ENCODE measurements at regions not wholly inside any gene's neighbourhood (a gene's known extent, or its start where the extent isn't known, plus 50 kb on each side); places are given as distances from the start of the nearest gene placed in this dataset.
"Not testable (repeated sequence)": the region's sequence is repeated elsewhere in the genome, so short reads cannot be mapped to it uniquely, and the experiment has no call there.

DNA sequence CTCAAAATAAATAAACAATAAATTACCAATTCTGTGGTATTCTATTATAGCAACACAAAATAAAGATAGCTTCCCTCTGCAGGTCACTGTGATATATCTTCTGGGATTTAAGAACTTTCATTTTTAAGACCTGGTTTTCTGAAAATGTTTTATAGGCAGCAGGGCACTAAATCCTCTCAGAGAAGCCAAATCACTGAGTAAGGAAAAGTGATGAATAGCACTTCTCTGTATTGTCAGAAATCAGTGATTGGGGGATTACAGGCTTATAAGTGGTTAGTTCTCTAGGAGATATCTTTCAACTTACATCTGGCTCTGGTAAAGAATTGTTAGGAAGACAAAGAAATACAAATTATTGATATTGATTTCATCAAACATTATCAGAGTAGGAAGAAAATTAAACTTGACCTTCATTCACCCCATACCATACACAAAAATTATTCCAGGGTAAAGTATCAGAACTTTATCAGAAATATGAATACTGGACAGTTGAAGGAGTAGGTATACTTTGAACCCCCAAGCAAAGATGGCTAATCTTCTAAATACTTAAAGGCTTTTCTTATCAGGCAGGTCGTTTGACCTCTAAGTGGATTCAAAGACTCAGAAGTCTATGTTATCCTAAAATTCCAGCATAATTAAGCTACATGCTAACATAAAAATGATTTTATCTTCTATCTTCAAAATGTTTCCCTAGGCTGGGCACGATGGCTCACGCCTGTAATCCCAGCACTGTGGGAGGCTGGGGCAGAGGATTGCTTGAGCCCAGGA lies 81.6 kb upstream of the USP9X start:
- DNase-seq = no peak
- H3K4me1 Mint-ChIP-seq (ENCODE audit: low read depth) = peaks cover 3% of the 10 kb centered on the region
- no peaks in the 10 kb centered on the region for H3K9me3 Mint-ChIP-seq
- no peaks in the 10 kb centered on the region for H3K36me3 Mint-ChIP-seq (ENCODE audit: low read depth)
- H3K27me3 Mint-ChIP-seq = peaks cover 62% of the 10 kb centered on the region
- no peak overlapping the region for H3K4me3 Mint-ChIP-seq
- H3K27ac Mint-ChIP-seq = no peak overlapping the region

DNA sequence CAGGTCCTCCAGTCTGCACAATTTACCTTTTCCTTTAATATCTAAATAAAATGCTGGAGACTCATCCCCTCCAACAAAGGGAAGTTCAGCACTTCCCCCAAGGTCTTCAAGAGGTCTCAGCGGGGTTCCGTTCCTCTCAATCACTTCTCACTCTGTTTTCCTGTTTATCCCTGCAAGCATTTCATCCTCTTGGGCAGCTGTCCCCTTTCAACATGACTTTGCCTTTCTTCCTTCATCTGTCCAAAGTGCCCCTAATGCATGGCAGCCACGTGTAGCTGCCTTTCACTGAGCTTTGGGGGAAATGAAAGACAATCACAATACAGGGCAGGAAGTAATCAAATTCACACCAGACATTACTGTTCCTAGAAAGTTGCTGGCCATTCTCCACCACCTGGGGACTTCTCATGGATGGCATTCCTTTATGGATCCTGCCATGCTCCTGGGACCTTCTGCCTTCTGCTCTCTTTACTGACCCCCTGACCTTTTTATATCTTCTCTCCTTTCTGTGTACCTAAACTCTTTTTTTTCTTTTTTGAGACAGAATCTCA lies 79.7 kb upstream of the USP9X start:
- Mint-ChIP-seq H3K4me3 (no peak overlapping the region), H3K27ac (no peak overlapping the region), H3K27me3 (peaks cover 68% of the 10 kb centered on the region), H3K4me1 (ENCODE audit: low read depth) (peaks cover 10% of the 10 kb centered on the region), H3K9me3 (no peaks in the 10 kb centered on the region), H3K36me3 (ENCODE audit: low read depth) (no peaks in the 10 kb centered on the region)
- no peak for DNase-seq

DNA sequence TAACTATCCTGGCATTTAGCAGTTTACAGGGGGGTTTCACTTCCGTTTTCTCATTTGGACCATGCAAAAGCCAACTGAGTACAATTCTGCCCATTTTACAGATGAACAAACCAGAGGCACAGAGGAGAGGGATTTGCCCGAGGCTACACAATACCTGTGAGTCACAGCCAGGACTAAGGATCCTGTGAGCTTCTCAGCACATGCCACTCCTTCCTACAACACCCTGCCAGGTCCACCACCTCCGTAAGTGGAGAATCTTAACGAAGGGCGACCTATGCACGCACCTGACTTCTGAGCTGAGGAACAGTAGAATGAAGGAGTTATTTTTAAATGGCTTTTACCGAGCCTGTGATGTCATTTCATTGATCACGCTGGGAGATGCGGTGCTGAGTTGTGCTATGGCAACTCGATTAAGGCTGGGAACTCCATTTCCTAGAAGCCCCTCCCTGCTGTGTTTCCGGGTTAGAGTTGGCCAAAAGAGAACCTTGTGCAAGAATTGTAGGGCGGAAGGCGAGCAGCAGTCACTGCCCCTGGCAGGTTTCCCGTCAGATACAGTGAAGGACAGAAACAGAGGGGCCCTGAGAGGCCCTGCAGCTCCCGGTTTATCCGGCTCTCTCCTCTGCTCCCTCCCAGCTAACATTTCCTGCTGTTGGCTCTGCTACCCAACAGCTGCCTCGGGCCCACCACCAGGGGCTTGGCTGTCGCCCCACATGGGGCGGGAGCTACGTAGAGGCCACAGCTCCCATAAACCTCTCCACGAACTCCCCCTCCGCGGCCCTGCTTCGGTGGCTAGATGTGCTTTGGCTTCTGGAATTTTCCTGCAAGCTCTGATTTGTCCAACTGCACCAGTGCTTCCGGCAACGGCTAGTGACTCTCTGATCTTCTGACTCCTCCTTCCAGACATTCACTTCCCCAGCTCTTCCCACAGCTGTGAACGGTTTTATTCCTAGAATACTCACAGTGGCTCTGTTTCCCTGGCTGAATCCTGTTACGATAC lies 75.1 kb upstream of the USP9X start:
- Mint-ChIP-seq H3K27ac (peak overlapping the region; percentile 81), H3K9me3 (peaks cover 2% of the 10 kb centered on the region), H3K4me1 (ENCODE audit: low read depth) (peaks cover 24% of the 10 kb centered on the region), H3K36me3 (ENCODE audit: low read depth) (no peaks in the 10 kb centered on the region), H3K27me3 (peaks cover 60% of the 10 kb centered on the region), H3K4me3 (peak overlapping the region; percentile 56)
- DNase-seq = peak; percentile 58

DNA sequence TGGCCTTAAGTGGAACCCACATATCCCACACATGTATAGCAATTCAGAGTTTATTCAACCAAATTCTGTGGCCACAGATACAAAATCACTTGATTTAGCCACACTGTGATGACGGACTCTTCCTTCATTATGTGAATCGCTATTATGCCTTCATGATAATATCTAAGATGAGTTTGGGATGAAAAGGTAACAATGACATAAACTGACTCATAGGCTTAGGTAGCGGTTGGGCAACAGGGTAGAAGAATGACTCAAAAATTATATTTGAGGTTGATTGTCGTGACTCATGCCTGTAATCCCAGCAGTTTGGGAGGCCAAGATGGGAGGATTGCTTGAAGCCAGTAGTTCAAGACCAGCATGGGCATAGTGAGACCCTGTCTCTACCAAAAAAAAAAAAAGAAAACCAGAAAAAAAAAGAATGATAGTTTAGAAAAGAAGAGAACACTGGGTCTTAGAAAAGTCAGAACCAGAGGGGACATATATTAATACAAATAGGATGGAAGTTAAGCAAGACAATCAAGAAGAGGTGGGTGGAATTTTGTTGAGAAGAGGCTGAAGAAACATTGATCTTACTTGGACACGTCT lies 70.4 kb upstream of the USP9X start:
- peaks cover 21% of the 10 kb centered on the region for H3K4me1 Mint-ChIP-seq (ENCODE audit: low read depth)
- H3K27me3 Mint-ChIP-seq = peaks cover 58% of the 10 kb centered on the region
- no peak for DNase-seq
- no peak overlapping the region for H3K4me3 Mint-ChIP-seq
- peaks cover 2% of the 10 kb centered on the region for H3K9me3 Mint-ChIP-seq
- H3K36me3 Mint-ChIP-seq (ENCODE audit: low read depth) = no peaks in the 10 kb centered on the region
- H3K27ac Mint-ChIP-seq = no peak overlapping the region

DNA sequence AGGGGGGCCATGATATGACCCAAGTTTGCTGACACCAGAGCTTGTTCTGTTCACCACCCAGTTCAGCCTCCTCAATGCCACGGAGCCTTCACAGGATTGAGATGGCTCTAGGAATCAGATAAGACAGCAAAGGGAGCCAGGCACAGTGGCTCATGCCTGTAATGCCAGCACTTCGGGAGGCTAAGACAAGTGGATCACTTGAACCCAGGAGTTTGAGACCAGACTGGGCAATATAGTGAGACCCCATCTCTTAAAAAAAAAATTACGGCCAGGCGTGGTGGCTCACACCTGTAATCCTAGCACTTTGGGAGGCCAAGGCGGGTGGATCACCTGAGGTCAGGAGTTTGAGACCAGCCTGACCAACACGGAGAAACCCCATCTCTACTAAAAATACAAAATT lies 67.5 kb upstream of the USP9X start:
- DNase-seq; H3K27ac Mint-ChIP-seq; H3K9me3 Mint-ChIP-seq; H3K36me3 Mint-ChIP-seq (ENCODE audit: low read depth); H3K4me3 Mint-ChIP-seq: not testable (repeated sequence)
- H3K27me3 Mint-ChIP-seq = peaks cover 48% of the 10 kb centered on the region
- peaks cover 14% of the 10 kb centered on the region for H3K4me1 Mint-ChIP-seq (ENCODE audit: low read depth)

DNA sequence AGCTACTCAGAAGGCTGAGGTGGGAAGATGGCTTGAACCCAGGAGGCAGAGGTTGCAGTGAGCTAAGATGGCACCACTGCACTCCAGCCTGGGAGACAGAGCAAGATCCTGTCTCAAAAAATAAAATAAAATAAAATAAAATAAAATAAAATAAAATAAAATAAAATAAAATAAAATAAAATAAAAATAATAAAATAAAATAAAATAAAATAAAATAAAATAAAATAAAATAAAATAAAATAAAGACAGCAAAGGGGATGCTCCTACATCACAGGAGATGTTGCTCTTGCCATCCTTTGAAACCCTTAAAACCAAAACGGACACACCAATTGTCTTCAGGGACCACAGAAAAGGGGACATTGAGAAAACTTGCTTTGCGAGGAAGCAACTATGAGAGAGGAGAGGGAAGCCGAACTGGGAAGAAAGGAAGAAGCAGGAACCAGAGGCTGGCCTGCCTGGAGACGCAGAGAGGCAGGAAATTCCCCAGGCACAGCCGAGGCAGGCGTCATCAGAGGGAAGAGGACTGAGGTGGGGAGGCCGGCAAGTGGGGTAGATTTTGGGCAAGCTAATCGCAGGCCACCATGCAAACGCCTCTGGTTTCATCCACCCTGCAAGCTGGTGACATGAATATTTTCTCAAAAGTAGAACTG lies 66.7 kb upstream of the USP9X start:
- Mint-ChIP-seq H3K27me3 (peaks cover 52% of the 10 kb centered on the region), H3K4me1 (ENCODE audit: low read depth) (peaks cover 14% of the 10 kb centered on the region)
- not testable (repeated sequence) for H3K36me3 Mint-ChIP-seq (ENCODE audit: low read depth); H3K9me3 Mint-ChIP-seq; H3K27ac Mint-ChIP-seq; H3K4me3 Mint-ChIP-seq; DNase-seq

DNA sequence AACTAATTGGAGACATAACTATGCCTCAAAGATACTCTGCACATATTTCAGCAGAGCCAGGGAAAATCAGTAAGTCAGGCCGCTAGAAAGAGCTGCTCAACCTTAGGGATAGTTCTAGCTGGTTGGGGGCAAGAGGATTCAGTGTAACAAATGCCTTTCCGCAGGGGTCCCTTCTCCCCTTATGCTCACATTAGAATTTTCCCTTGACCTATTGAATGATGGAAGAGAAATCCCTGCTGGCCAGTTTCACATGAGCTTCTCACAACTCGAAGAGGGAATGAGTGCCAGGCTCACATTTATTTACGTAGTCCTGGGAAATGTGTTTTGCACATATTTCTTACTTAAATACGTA lies 66.2 kb upstream of the USP9X start:
- Mint-ChIP-seq H3K4me3 (no peak overlapping the region), H3K27me3 (peaks cover 57% of the 10 kb centered on the region), H3K36me3 (ENCODE audit: low read depth) (no peaks in the 10 kb centered on the region), H3K4me1 (ENCODE audit: low read depth) (peaks cover 14% of the 10 kb centered on the region), H3K9me3 (peaks cover 2% of the 10 kb centered on the region), H3K27ac (no peak overlapping the region)
- no peak for DNase-seq

DNA sequence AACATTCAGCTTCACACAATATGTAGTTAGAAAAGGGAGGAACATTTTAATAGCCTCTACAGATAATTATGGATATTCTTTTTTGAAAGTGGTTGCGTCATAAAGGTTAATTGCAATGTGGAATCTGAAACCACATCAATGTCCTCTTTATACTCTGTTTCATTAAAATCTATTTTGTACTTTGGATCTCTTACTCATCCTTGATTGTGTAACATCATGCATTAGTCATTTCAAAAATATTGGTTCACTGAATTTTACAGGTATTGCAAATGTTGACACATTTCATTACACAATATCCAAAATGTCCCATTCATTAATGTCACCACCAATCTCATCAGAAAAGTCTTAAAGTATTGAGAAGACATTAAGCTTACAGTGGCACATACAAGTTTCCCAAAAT lies 62.7 kb upstream of the USP9X start:
- Mint-ChIP-seq H3K27me3 (peaks cover 61% of the 10 kb centered on the region), H3K36me3 (ENCODE audit: low read depth) (no peaks in the 10 kb centered on the region), H3K9me3 (peaks cover 2% of the 10 kb centered on the region), H3K27ac (no peak overlapping the region), H3K4me3 (no peak overlapping the region), H3K4me1 (ENCODE audit: low read depth) (peaks cover 2% of the 10 kb centered on the region)
- DNase-seq = no peak

DNA sequence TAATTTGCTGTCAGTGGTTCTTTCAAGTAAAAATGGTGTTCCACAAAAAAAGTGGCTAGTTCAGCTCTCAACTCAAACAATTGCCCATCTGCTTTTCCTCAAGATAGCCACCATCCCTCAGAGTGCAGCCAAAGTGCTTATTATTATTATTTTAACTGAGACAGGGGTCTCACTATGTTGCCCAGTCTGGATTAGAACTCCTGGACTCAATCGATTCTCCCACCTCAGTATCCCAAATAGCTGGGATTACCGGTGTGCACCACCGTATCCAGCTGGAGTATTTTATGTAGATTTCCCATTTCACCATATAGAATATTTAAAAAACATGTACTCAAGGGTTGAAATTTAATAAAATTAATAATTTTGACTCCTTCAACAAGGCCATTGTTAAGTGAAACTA lies 62.1 kb upstream of the USP9X start:
- Mint-ChIP-seq H3K27ac (no peak overlapping the region), H3K9me3 (peaks cover 2% of the 10 kb centered on the region), H3K27me3 (peaks cover 65% of the 10 kb centered on the region), H3K36me3 (ENCODE audit: low read depth) (no peaks in the 10 kb centered on the region), H3K4me1 (ENCODE audit: low read depth) (peaks cover 2% of the 10 kb centered on the region), H3K4me3 (no peak overlapping the region)
- DNase-seq = no peak

DNA sequence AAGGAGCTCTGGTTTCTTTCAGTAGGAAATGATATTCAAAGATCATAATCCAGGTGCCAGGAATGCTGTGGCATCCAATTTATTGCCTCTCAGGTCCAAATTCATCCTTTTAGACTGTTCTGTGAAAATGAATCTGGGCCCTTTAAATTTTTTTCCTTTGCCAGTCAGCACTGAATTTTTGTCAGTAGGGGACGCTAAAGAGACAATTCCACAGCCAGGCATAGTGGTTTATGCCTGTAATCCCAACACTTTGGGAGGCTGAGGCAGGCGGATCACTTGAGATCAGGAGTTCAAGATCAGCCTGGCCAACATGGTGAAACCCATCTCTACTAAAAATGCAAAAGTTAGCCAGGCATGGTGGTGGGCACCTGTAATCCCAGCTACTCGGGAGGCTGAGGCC lies 60.9 kb upstream of the USP9X start:
- H3K27me3 Mint-ChIP-seq = peaks cover 67% of the 10 kb centered on the region
- not testable (repeated sequence) for H3K27ac Mint-ChIP-seq; H3K36me3 Mint-ChIP-seq (ENCODE audit: low read depth); H3K9me3 Mint-ChIP-seq; DNase-seq; H3K4me3 Mint-ChIP-seq; H3K4me1 Mint-ChIP-seq (ENCODE audit: low read depth)

DNA sequence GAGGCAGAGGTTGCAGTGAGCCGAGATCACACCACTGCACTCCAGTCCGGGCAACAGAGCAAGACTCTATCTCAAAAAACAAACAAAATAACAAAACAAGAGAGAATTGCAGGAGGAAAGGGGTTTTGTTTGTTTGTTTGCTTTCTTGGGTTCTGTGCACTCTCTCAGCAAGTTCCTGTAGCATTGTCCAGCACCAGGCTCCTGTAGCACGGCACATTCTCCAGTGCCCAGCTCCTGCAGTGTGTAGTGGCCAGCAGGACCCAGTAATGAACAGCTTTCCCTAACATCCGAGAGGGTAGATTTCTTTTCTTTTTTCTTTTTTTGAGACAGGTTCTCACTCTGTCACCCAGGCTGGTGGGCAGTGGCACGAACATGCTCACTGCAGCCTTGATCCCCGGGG lies 60.5 kb upstream of the USP9X start:
- Mint-ChIP-seq H3K4me3 (no peak overlapping the region), H3K27me3 (peaks cover 65% of the 10 kb centered on the region), H3K4me1 (ENCODE audit: low read depth) (peaks cover 2% of the 10 kb centered on the region), H3K27ac (no peak overlapping the region), H3K9me3 (peaks cover 2% of the 10 kb centered on the region), H3K36me3 (ENCODE audit: low read depth) (no peaks in the 10 kb centered on the region)
- no peak for DNase-seq

DNA sequence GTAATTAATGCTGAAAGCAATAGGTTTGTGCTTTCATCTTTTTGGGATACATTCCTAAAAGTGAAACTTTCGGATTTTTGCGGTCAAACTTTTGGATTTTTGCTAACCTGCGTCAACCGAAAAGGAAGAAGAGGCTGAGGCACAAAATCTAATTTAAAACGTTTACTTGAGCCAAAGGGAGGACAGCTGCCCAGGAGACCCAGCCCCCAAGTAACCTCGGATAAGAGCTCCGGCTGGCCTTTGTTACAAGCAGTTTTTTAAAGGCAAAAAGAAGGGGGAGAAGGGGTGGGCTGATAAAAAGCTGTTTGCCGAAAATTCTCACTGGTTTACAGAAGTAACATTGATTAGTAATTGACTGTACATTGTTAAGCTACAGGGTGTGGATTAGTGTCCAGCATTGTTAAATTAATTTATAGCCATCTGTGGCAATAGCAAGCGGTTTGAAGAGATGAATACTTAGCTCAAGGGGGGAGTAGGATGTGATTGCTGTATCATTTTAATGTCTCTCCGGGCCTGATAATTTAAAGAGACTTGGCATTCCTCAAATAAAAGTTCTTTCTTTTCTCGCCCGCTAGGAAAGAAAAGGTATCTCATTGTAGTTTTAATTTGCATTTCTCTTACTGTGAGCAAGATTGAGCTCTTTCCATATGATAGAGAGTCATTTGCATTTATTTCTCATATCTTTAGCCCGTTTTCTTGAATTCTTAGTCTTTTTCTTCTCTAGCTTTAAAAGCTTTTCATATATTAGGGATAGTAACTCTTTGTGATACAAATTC lies 59.1 kb upstream of the USP9X start:
- no peak overlapping the region for H3K27ac Mint-ChIP-seq
- H3K4me1 Mint-ChIP-seq (ENCODE audit: low read depth) = peaks cover 2% of the 10 kb centered on the region
- no peaks in the 10 kb centered on the region for H3K36me3 Mint-ChIP-seq (ENCODE audit: low read depth)
- H3K4me3 Mint-ChIP-seq = no peak overlapping the region
- peaks cover 72% of the 10 kb centered on the region for H3K27me3 Mint-ChIP-seq
- peaks cover 2% of the 10 kb centered on the region for H3K9me3 Mint-ChIP-seq
- DNase-seq = no peak

DNA sequence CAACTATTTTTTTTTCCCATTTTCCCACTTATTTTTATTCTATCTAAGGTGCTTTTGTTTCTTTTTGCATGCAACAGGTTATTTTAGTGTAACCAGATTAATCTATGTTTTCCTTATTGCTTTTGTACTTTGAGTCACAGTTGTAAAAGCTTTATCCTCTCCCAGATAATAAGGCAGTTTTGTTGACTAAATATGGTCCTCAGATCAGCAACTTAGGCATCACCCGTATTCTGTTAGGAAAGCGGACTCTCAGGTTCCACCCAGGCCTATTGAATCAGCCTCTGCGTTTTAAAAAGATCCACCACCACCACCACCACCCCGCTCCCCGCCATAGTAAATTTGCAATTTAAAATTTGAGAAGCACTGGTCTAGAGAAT lies 58.6 kb upstream of the USP9X start:
- no peak for DNase-seq
- Mint-ChIP-seq H3K4me1 (ENCODE audit: low read depth) (peaks cover 2% of the 10 kb centered on the region), H3K4me3 (no peak overlapping the region), H3K9me3 (peaks cover 2% of the 10 kb centered on the region), H3K27me3 (peaks cover 78% of the 10 kb centered on the region), H3K36me3 (ENCODE audit: low read depth) (no peaks in the 10 kb centered on the region), H3K27ac (no peak overlapping the region)

DNA sequence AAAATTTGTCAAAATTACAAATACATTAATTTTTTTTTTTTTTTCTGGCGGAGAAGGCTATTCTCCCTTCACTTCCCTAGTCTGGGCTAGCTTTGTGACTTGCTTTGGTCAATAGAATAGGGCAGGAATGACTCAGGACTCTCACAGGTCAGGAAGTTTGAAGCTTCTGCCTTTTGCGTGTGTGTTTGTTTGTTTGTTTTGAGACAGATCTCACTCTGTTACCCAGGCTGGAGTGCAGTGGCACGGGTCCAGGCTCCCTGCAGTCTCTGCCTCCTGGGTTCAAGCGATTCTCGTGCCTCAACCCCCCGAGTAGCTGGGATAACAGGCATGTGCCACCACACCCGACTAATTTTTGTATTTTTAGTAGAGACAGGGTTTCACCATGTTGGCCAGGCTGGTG lies 55.9 kb upstream of the USP9X start:
- Mint-ChIP-seq H3K27me3 (peaks cover 77% of the 10 kb centered on the region), H3K27ac (no peak overlapping the region), H3K9me3 (peaks cover 1% of the 10 kb centered on the region), H3K36me3 (ENCODE audit: low read depth) (no peaks in the 10 kb centered on the region), H3K4me3 (no peak overlapping the region), H3K4me1 (ENCODE audit: low read depth) (no peaks in the 10 kb centered on the region)
- DNase-seq = no peak

All from activated T-cell treated with anti-CD3 and anti-CD28 coated beads, Interleukin-2, amount 50 U/mL, for 24 hours (primary cell).